DOHH2 (cell line): ENCODE measurements at regions not wholly inside any gene's neighbourhood (a gene's known extent, or its start where the extent isn't known, plus 50 kb on each side); places are given as distances from the start of the nearest gene placed in this dataset.

Experiments
- EZH2phosphoT487 ChIP-seq: fragments of 200-600 bp; sonication (generic); IDR thresholded peaks from 2 replicates; pipeline ENCODE4 v1.6.1; 2017; ENCODE audit warnings: borderline replicate concordance, mild to moderate bottlenecking, antibody characterized with exemption, low read length, moderate library complexity, mixed read lengths
- TF ChIP-seq, protein P1 (sequence below): fragments of 200-600 bp; sonication (generic); IDR thresholded peaks from one replicate; pipeline ENCODE4 v1.5.1; 2014; ENCODE audit warnings: antibody characterized with exemption, mild to moderate bottlenecking, low read depth, low read length; ENCODE audit not compliant: poor library complexity, severe bottlenecking

DNA sequence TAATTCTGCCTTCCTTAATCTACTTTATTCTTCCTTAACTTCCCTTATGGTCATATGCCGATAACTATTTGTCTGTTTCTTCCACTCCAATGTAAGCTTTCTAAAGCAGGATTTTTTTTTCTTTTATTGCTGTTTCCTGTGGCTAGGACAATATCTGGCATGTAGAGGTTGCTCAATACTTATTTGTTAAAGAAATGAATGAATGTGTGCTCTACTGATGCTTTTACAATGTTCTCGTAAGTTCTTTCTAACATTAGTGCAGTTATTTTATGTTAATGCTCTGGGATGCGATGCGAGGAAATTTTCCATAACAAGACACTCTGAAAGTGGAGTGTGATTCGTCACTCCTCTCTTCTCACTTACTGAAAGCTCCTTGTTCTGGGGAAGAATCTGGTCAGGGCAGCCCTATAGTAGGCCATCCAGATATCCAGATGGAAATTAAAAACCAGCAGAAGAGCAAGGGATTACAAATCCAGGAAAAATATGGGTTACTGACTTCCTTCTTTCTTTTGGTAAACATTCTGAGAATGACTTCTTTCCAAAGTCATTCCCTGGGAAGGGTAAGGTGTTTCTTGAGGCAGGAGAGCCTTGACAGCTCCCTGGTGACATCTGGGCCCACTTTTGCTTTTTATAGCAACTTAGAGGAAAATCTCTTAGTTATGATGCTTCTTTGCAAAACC, 420.4 kb downstream of the PDCD6IP start:
- TF ChIP-seq, protein P1, sequence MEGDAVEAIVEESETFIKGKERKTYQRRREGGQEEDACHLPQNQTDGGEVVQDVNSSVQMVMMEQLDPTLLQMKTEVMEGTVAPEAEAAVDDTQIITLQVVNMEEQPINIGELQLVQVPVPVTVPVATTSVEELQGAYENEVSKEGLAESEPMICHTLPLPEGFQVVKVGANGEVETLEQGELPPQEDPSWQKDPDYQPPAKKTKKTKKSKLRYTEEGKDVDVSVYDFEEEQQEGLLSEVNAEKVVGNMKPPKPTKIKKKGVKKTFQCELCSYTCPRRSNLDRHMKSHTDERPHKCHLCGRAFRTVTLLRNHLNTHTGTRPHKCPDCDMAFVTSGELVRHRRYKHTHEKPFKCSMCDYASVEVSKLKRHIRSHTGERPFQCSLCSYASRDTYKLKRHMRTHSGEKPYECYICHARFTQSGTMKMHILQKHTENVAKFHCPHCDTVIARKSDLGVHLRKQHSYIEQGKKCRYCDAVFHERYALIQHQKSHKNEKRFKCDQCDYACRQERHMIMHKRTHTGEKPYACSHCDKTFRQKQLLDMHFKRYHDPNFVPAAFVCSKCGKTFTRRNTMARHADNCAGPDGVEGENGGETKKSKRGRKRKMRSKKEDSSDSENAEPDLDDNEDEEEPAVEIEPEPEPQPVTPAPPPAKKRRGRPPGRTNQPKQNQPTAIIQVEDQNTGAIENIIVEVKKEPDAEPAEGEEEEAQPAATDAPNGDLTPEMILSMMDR = no peak
- TF ChIP-seq EZH2phosphoT487 = no peak
